ENCODE measurements at regions not wholly inside any gene's neighbourhood (a gene's known extent, or its start where the extent isn't known, plus 50 kb on each side); places are given as distances from the start of the nearest gene placed in this dataset.

DNA sequence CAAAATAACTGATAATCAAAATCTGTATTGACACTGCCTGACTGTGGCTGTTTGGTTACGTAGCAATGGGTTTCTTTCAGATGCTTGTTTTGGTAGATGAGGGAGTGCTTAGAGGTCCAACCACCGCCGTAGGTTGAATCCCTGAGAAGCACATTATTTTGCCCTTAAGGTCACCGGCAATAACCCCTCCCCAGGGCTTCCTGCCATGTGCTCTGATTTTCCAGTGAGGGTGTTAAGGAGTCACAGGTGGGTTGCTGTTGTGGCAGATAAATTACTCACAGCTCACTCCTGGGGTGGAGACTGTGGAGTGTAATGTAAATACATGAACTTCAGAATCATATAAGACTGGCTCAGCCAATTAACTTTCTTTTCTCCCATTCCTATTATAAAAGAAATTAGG is 81.5 kb upstream of the ZP4 start:
- TF ChIP-seq, protein P1, sequence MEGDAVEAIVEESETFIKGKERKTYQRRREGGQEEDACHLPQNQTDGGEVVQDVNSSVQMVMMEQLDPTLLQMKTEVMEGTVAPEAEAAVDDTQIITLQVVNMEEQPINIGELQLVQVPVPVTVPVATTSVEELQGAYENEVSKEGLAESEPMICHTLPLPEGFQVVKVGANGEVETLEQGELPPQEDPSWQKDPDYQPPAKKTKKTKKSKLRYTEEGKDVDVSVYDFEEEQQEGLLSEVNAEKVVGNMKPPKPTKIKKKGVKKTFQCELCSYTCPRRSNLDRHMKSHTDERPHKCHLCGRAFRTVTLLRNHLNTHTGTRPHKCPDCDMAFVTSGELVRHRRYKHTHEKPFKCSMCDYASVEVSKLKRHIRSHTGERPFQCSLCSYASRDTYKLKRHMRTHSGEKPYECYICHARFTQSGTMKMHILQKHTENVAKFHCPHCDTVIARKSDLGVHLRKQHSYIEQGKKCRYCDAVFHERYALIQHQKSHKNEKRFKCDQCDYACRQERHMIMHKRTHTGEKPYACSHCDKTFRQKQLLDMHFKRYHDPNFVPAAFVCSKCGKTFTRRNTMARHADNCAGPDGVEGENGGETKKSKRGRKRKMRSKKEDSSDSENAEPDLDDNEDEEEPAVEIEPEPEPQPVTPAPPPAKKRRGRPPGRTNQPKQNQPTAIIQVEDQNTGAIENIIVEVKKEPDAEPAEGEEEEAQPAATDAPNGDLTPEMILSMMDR (IDR thresholded peaks at IDR 0.05): no peak
- no peak for TF ChIP-seq POLR2A (IDR thresholded peaks at IDR 0.05)
